CD4-positive, alpha-beta T cell treated with Interleukin-6 at 100 ng/mL for 8 hours (primary cell): ENCODE measurements at regions not wholly inside any gene's neighbourhood (a gene's known extent, or its start where the extent isn't known, plus 50 kb on each side); places are given as distances from the start of the nearest gene placed in this dataset.

Source experiments
- DNase-seq: peaks from one replicate; pipeline ENCODE4 v3.0.0-alpha.2; 2020; ENCODE audit warnings: mixed read lengths, low spot score

GRCh38 chr12:97336900-97337751 is 125.5 kb upstream of the RMST start:
- no peak for DNase-seq

GRCh38 chr12:97342130-97342529 is 120.5 kb upstream of the RMST start:
- no peak for DNase-seq

GRCh38 chr12:97347956-97348355 is 114.6 kb upstream of the RMST start:
- DNase-seq, result no peak

- DNase-seq, result no peak
Measured at GRCh38 chr12:97358361-97358760, 104.2 kb upstream of the RMST start.

- no peak for DNase-seq
Measured at GRCh38 chr12:97359021-97359690, 103.4 kb upstream of the RMST start.

GRCh38 chr12:97363693-97364092 is 98.9 kb upstream of the RMST start:
- DNase-seq, result no peak

GRCh38 chr12:97368462-97369163 is 94.0 kb upstream of the RMST start:
- DNase-seq, result no peak

GRCh38 chr12:97375310-97375709 is 87.3 kb upstream of the RMST start:
- DNase-seq, result no peak

- no peak for DNase-seq
Measured at GRCh38 chr12:97380440-97380839, 82.2 kb upstream of the RMST start.

GRCh38 chr12:97385121-97385520 is 77.5 kb upstream of the RMST start:
- no peak for DNase-seq

- DNase-seq, result no peak
Measured at GRCh38 chr12:97386133-97386581, 76.4 kb upstream of the RMST start.

- DNase-seq, result no peak
Measured at GRCh38 chr12:97387844-97388243, 74.8 kb upstream of the RMST start.

- DNase-seq, result no peak
Measured at GRCh38 chr12:97394657-97395056, 67.9 kb upstream of the RMST start.

GRCh38 chr12:97397008-97397407 is 65.6 kb upstream of the RMST start:
- DNase-seq, result no peak

GRCh38 chr12:97398704-97399103 is 63.9 kb upstream of the RMST start:
- no peak for DNase-seq

- no peak for DNase-seq
Measured at GRCh38 chr12:97404093-97404492, 58.5 kb upstream of the RMST start.

GRCh38 chr12:97404543-97404942 is 58.1 kb upstream of the RMST start:
- no peak for DNase-seq

GRCh38 chr12:97408363-97408762 is 54.2 kb upstream of the RMST start:
- DNase-seq, result no peak

GRCh38 chr12:97411341-97411740 is 51.3 kb upstream of the RMST start:
- DNase-seq, result no peak
